Suprapubic skin (tissue), 4 donors: ENCODE measurements at regions not wholly inside any gene's neighbourhood (a gene's known extent, or its start where the extent isn't known, plus 50 kb on each side); places are given as distances from the start of the nearest gene placed in this dataset.

Source experiments
- DNase-seq, 2 donors: peaks; one replicate each; pipeline ENCODE4 v3.0.0-alpha.2; 2019; ENCODE audit warnings: low spot score in 2 of 2
- H3K27ac ChIP-seq: fragments of 200-600 bp; sonication (generic); one replicate; pipeline ENCODE4 v1.5.1; 2019
- H3K27me3 ChIP-seq: fragments of 200-600 bp; sonication (generic); one replicate; pipeline ENCODE4 v1.5.1; 2019
- H3K36me3 ChIP-seq: fragments of 200-600 bp; sonication (generic); one replicate; pipeline ENCODE4 v1.5.1; 2019
- H3K4me1 ChIP-seq: fragments of 200-600 bp; sonication (generic); one replicate; pipeline ENCODE4 v1.5.1; 2019
- H3K4me3 ChIP-seq: fragments of 200-600 bp; sonication (generic); one replicate; pipeline ENCODE4 v1.5.1; 2019; ENCODE audit warnings: mild to moderate bottlenecking
- H3K9me3 ChIP-seq: fragments of 200-600 bp; sonication (generic); one replicate; pipeline ENCODE4 v1.5.1; 2019
- CTCF ChIP-seq, 2 donors: fragments of 200-600 bp in 1 of 2; fragments of 450-650 bp in 1 of 2; sonication (generic) in 1 of 2; IDR thresholded peaks; one replicate each; pipeline ENCODE4 v1.5.1; 2016 to 2019; ENCODE audit warnings: antibody characterized with exemption in 2 of 2, mild to moderate bottlenecking in 1 of 2, moderate library complexity in 1 of 2
- EP300 ChIP-seq: sonication (generic); formaldehyde crosslinking; IDR thresholded peaks from one replicate; pipeline ENCODE4 v1.6.1; 2017; ENCODE audit warnings: antibody characterized with exemption
- POLR2A ChIP-seq, 2 donors: fragments of 450-650 bp; IDR thresholded peaks; one replicate each; pipeline ENCODE4 v1.6.1; 2017; ENCODE audit warnings: antibody characterized with exemption in 2 of 2, mild to moderate bottlenecking in 2 of 2, moderate library complexity in 2 of 2
- POLR2AphosphoS5 ChIP-seq, 3 donors: sonication (generic); formaldehyde crosslinking; IDR thresholded peaks; one replicate each; pipeline ENCODE4 v1.6.1; 2017; ENCODE audit warnings: antibody characterized with exemption in 3 of 3
- WGBS: methylation state at CpG from one replicate; pipeline ENCODE4 v1.1.5; 2018; 5-methylcytosine and 5-hydroxymethylcytosine counted together

GRCh38 chr14:54342806-54343205 lies 54.0 kb upstream of the CDKN3 start:
- Histone ChIP-seq H3K4me1 (no peaks in the 10 kb centered on the region), H3K9me3 (no peaks in the 10 kb centered on the region), H3K36me3 (no peaks in the 10 kb centered on the region), H3K27ac (no peak overlapping the region), H3K4me3 (no peak overlapping the region), H3K27me3 (no peaks in the 10 kb centered on the region)
- no peak for TF ChIP-seq CTCF (IDR thresholded peaks at IDR 0.05)
- no peak for TF ChIP-seq POLR2A (IDR thresholded peaks at IDR 0.05)
- no peak for TF ChIP-seq EP300
- TF ChIP-seq POLR2AphosphoS5 (IDR thresholded peaks at IDR 0.05), result no peak
- WGBS, result 75% methylated on average over 3 of the region's 3 CpGs
- no peak for DNase-seq

- Histone ChIP-seq H3K36me3 (no peaks in the 10 kb centered on the region), H3K9me3 (no peaks in the 10 kb centered on the region), H3K4me1 (no peaks in the 10 kb centered on the region), H3K27ac (no peak overlapping the region), H3K27me3 (no peaks in the 10 kb centered on the region), H3K4me3 (no peak overlapping the region)
- DNase-seq, result no peak
- no peak for TF ChIP-seq POLR2AphosphoS5 (IDR thresholded peaks at IDR 0.05)
- no peak for TF ChIP-seq EP300
- TF ChIP-seq POLR2A (IDR thresholded peaks at IDR 0.05), result no peak
- TF ChIP-seq CTCF (IDR thresholded peaks at IDR 0.05), result no peak
- 77% methylated on average over 18 of the region's 18 CpGs for WGBS
Measured at GRCh38 chr14:54343272-54344121, 53.3 kb upstream of the CDKN3 start.

GRCh38 chr14:54344445-54344844 lies 52.4 kb upstream of the CDKN3 start:
- no peak for DNase-seq
- no peaks in the 10 kb centered on the region for H3K36me3 ChIP-seq
- no peaks in the 10 kb centered on the region for H3K9me3 ChIP-seq
- no peak overlapping the region for H3K27ac ChIP-seq
- TF ChIP-seq POLR2A (IDR thresholded peaks at IDR 0.05) (no peak), CTCF (IDR thresholded peaks at IDR 0.05) (no peak), POLR2AphosphoS5 (IDR thresholded peaks at IDR 0.05) (no peak), EP300 (no peak)
- WGBS, result 68% methylated on average over 6 of the region's 6 CpGs
- no peaks in the 10 kb centered on the region for H3K4me1 ChIP-seq
- no peaks in the 10 kb centered on the region for H3K27me3 ChIP-seq
- no peak overlapping the region for H3K4me3 ChIP-seq

GRCh38 chr14:54346257-54346656 lies 50.5 kb upstream of the CDKN3 start:
- DNase-seq, result no peak
- no peaks in the 10 kb centered on the region for H3K36me3 ChIP-seq
- TF ChIP-seq EP300, result no peak
- H3K9me3 ChIP-seq, result no peaks in the 10 kb centered on the region
- H3K27me3 ChIP-seq, result no peaks in the 10 kb centered on the region
- no peak overlapping the region for H3K4me3 ChIP-seq
- WGBS, result 95% methylated on average over 5 of the region's 5 CpGs
- H3K27ac ChIP-seq, result no peak overlapping the region
- no peaks in the 10 kb centered on the region for H3K4me1 ChIP-seq
